Neural progenitor cell (in vitro differentiated cells): ENCODE measurements at regions not wholly inside any gene's neighbourhood (a gene's known extent, or its start where the extent isn't known, plus 50 kb on each side); places are given as distances from the start of the nearest gene placed in this dataset.

ENCODE experiments used
- CTCF ChIP-seq: fragments of 200-600 bp; sonication (generic); IDR thresholded peaks from 2 replicates; pipeline ENCODE4 v1.5.1; 2017; ENCODE audit warnings: antibody characterized with exemption, mild to moderate bottlenecking
- EZH2phosphoT487 ChIP-seq: fragments of 200-600 bp; sonication (generic); IDR thresholded peaks from 2 replicates; pipeline ENCODE4 v1.6.1; 2017; ENCODE audit warnings: antibody characterized with exemption

DNA sequence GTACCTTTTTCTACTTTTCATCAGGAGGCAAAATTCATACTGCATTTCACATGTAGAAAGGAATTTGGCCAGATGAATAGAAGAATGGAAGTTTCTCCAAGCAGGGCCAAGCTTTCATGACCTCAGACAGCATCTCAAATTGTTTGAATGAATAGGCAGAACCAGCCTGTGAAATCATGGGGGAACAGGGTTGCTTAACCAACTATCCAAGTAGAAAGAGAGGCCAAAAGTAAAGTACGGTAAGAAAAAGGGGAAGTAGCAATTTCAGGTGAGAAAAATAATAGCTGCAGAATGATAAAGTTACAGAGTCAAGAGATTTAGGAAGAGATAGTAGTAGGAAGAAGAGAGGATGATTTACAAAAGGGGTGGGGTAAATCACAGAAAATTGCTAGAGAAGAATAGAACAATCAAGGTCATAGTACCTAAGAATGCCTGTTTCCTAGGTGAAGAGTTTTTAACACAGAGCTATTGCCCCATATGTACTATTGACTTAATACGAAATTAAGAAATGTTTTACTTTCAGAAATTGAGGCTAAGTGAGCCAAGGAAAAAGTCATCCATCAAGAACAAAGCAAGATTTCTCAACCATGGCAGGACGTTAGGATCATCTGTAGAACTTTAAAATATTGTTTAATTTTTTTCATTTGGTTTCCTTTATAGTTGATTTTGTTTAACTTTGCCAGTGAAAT is 177.1 kb upstream of the TET2 start:
- TF ChIP-seq CTCF = no peak
- no peak for TF ChIP-seq EZH2phosphoT487
